Karpas-422 (cell line): ENCODE measurements at regions not wholly inside any gene's neighbourhood (a gene's known extent, or its start where the extent isn't known, plus 50 kb on each side); places are given as distances from the start of the nearest gene placed in this dataset.
"Not testable (repeated sequence)": the region's sequence is repeated elsewhere in the genome, so short reads cannot be mapped to it uniquely, and the experiment has no call there.

Experiments
- DNase-seq: peaks from one replicate; pipeline ENCODE4 v3.0.0-alpha.2; 2015
- H2AFZ ChIP-seq: fragments of 200-600 bp; sonication (generic); 2 replicates; pipeline ENCODE4 v1.6.1; 2014; ENCODE audit warnings: antibody characterized with exemption, low read length, mixed read lengths
- H3K27ac ChIP-seq: fragments of 200-600 bp; sonication (generic); 2 replicates; pipeline ENCODE4 v1.5.1; 2014; ENCODE audit warnings: mild to moderate bottlenecking, low read length, moderate library complexity
- H3K27me3 ChIP-seq: fragments of 200-600 bp; sonication (generic); 2 replicates; pipeline ENCODE4 v1.6.1; 2014; ENCODE audit warnings: low read length, mixed read lengths
- H3K36me3 ChIP-seq: fragments of 200-600 bp; sonication (generic); 2 replicates; pipeline ENCODE4 v1.6.1; 2014; ENCODE audit warnings: low read length, mixed read lengths; ENCODE audit not compliant: insufficient read depth
- H3K4me1 ChIP-seq: fragments of 200-600 bp; sonication (generic); 2 replicates; pipeline ENCODE4 v1.6.1; 2014; ENCODE audit warnings: mild to moderate bottlenecking, low read length, mixed read lengths
- H3K4me2 ChIP-seq: fragments of 200-600 bp; sonication (generic); 2 replicates; pipeline ENCODE4 v1.6.1; 2014; ENCODE audit warnings: low read length, low read depth, mild to moderate bottlenecking; ENCODE audit not compliant: poor library complexity, severe bottlenecking
- H3K4me3 ChIP-seq: fragments of 200-600 bp; sonication (generic); 2 replicates; pipeline ENCODE4 v1.5.1; 2014; ENCODE audit warnings: mild to moderate bottlenecking, antibody characterized with exemption, low read length, mixed read lengths
- H3K79me2 ChIP-seq: fragments of 200-600 bp; sonication (generic); 2 replicates; pipeline ENCODE4 v1.6.1; 2014; ENCODE audit warnings: mild to moderate bottlenecking, low read length, mixed read lengths
- H3K9ac ChIP-seq: fragments of 200-600 bp; sonication (generic); 2 replicates; pipeline ENCODE4 v1.6.0; 2014; ENCODE audit warnings: low read length
- H3K9me2 ChIP-seq: fragments of 200-600 bp; sonication (generic), shearing (Covaris generic); replicated peaks from 2 replicates; pipeline ENCODE4 v1.6.0; 2014; ENCODE audit warnings: mild to moderate bottlenecking, low read length, moderate library complexity; ENCODE audit not compliant: insufficient read depth
- H3K9me3 ChIP-seq: fragments of 300-700, 200-600 bp; sonication (generic); 2 replicates; pipeline ENCODE4 v1.6.1; 2014; ENCODE audit warnings: low read length, mixed read lengths
- H4K20me1 ChIP-seq: fragments of 200-600 bp; sonication (generic); 2 replicates; pipeline ENCODE4 v1.6.1; 2014; ENCODE audit warnings: mild to moderate bottlenecking, antibody characterized with exemption, low read length, low read depth; ENCODE audit not compliant: insufficient read depth

DNA sequence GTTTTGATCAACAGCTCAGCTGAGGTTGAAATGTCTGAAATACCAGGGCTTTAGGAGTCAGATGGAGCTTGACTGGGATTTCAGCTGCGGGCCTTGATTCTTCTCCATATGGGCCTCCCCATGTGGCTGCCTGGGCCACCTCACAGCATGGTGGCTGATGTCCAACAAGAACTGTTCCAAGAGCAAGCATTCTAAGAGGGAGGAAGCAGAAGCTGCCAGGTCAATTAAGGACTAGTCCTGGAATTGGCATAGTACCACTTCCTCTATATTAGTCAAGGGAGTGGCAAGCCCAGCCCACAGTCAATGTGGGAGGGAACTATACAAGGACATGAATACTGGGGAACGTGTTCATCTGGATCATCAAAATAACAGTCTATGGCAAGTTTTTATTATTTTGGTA lies 181.7 kb upstream of the ANKRD28 start:
- Histone ChIP-seq H3K36me3 (no peaks in the 10 kb centered on the region), H3K27me3 (no peaks in the 10 kb centered on the region), H2AFZ (no peak overlapping the region), H3K4me3 (no peak overlapping the region), H3K9me3 (no peaks in the 10 kb centered on the region), H4K20me1 (no peaks in the 10 kb centered on the region), H3K4me1 (no peaks in the 10 kb centered on the region), H3K27ac (no peak overlapping the region), H3K79me2 (no peaks in the 10 kb centered on the region), H3K9ac (no peak overlapping the region), H3K4me2 (no peak overlapping the region), H3K9me2 (no peaks in the 10 kb centered on the region)
- no peak for DNase-seq

DNA sequence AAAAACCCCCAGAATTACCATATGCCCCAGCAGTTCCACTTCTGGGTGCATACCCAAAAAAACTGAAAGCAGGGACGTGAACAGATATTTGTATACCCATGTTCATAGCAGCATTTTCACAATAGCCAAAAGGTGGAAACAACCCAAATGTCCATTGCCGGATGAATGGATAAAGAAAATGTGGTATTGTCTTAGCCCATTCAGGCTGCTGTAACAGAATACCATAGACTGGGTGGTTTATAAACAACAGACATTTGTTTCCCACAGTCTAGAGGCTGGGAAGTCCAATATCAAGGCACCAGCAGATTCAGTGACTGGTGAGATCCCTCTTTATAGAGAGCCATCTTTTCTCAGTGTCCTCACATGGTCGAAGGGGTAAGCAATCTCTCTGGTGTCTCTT lies 182.1 kb upstream of the ANKRD28 start:
- Histone ChIP-seq H3K4me2 (no peak overlapping the region), H2AFZ (no peak overlapping the region), H3K9me3 (no peaks in the 10 kb centered on the region), H3K9ac (no peak overlapping the region), H4K20me1 (no peaks in the 10 kb centered on the region), H3K79me2 (no peaks in the 10 kb centered on the region), H3K36me3 (no peaks in the 10 kb centered on the region), H3K4me3 (no peak overlapping the region), H3K4me1 (no peaks in the 10 kb centered on the region), H3K27me3 (no peaks in the 10 kb centered on the region), H3K27ac (no peak overlapping the region), H3K9me2 (no peaks in the 10 kb centered on the region)
- no peak for DNase-seq

DNA sequence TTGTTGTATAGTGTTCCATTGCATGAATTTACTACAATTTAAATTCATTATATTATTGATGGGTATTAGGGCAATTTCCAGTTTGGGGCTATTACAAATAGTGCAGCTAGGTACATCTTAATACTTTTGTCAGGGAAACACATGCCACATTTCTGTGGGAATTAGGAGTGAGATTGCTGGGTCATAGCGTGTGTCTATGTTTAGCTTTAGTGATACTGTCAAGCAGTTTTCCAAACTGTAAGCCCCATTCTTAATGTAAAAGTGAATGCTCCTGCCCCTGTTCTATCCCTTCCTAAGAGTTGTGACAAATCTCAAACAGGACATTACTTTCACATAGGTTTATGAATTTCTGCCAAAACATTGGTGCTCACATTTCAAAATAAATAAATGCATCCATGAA lies 184.5 kb upstream of the ANKRD28 start:
- H3K4me2 ChIP-seq: no peak overlapping the region
- no peak overlapping the region for H2AFZ ChIP-seq

DNA sequence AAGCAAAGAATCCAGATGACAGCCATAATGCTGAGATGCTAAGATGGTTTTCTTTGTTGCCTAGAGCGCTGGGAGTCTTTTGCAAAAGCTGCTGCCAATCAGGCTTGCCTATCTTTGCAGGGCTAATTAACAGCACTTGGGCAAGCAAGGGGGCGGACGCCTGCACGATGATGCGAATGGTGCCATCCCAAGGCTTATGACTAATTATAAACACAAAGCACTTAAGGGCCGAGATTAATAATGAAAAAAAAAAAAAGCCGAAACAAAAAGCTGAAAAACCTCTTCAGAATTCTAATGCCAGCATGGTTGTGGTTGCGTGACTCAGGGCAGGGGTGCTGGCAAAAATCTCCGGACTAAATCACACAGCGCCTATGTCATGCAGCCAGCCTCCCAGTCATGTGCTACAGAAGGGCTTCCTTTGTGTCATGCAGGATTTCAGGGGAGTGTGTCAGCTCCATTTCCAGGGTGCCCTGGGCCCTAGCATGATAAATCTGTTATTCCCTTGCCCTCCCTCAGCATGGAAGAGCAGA lies 185.0 kb upstream of the ANKRD28 start:
- H3K27ac ChIP-seq: no peak overlapping the region
- H4K20me1 ChIP-seq: no peaks in the 10 kb centered on the region
- H3K9ac ChIP-seq: no peak overlapping the region
- DNase-seq: no peak
- H2AFZ ChIP-seq: no peak overlapping the region
- no peaks in the 10 kb centered on the region for H3K27me3 ChIP-seq
- no peaks in the 10 kb centered on the region for H3K79me2 ChIP-seq
- H3K4me1 ChIP-seq: no peaks in the 10 kb centered on the region
- H3K9me2 ChIP-seq: no peaks in the 10 kb centered on the region
- no peak overlapping the region for H3K4me2 ChIP-seq
- H3K4me3 ChIP-seq: no peak overlapping the region
- no peaks in the 10 kb centered on the region for H3K9me3 ChIP-seq
- no peaks in the 10 kb centered on the region for H3K36me3 ChIP-seq

More for the DNA sequence above, 184.5 kb upstream of the ANKRD28 start:
- Histone ChIP-seq H4K20me1 (no peaks in the 10 kb centered on the region), H3K27ac (no peak overlapping the region), H3K27me3 (no peaks in the 10 kb centered on the region), H3K4me1 (no peaks in the 10 kb centered on the region), H3K36me3 (no peaks in the 10 kb centered on the region), H3K79me2 (no peaks in the 10 kb centered on the region), H3K9me3 (no peaks in the 10 kb centered on the region), H3K4me3 (no peak overlapping the region), H3K9ac (no peak overlapping the region), H3K9me2 (no peaks in the 10 kb centered on the region)
- DNase-seq: no peak

DNA sequence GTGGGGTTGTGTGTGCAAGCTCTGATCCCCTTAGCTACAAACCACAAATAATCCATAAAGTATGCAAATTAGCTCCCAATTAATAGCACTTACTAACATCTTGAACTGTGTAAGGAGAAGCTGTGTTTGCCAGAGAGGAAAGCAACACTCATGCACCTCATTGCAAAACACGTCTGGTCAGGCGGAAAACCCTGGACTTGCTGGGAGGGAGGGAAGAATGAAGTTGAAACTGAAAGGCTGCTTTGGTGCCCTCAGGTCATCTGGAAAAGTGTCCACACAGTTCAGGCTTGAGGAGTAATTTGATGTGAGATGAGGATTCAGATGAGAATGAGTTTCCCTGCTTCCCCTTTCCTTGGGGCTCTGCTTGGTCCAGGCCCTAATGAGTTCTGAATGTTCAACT lies 185.5 kb upstream of the ANKRD28 start:
- no peaks in the 10 kb centered on the region for H3K9me3 ChIP-seq
- H3K27ac ChIP-seq: no peak overlapping the region
- H3K9ac ChIP-seq: no peak overlapping the region
- no peaks in the 10 kb centered on the region for H3K9me2 ChIP-seq
- H3K79me2 ChIP-seq: no peaks in the 10 kb centered on the region
- H3K4me2 ChIP-seq: no peak overlapping the region
- no peak overlapping the region for H3K4me3 ChIP-seq
- H3K36me3 ChIP-seq: no peaks in the 10 kb centered on the region
- H3K4me1 ChIP-seq: no peaks in the 10 kb centered on the region
- H3K27me3 ChIP-seq: no peaks in the 10 kb centered on the region
- no peaks in the 10 kb centered on the region for H4K20me1 ChIP-seq
- no peak overlapping the region for H2AFZ ChIP-seq
- DNase-seq: no peak

DNA sequence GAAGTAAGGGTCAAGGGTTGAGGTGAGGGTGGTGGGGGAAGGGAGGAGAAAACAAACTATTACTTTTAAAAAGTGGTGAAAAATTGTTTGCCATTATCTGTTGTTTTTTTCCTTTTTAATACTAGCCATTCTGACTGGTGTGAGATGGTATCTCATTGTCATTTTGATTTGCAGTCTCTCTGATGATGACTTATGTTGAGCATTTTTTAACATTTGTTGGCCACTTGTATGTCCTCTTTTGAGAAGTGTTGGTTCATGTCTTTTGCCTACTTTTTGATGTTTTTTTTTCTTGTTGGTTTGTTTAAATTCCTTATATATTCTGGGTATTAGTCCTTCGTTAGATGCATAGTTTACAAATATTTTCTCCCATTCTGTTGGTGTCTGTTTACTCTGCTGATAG lies 185.9 kb upstream of the ANKRD28 start:
- Histone ChIP-seq H3K27me3 (no peaks in the 10 kb centered on the region), H3K4me3 (no peak overlapping the region), H3K27ac (no peak overlapping the region), H3K9me2 (no peaks in the 10 kb centered on the region), H3K4me2 (no peak overlapping the region), H3K9ac (no peak overlapping the region), H2AFZ (no peak overlapping the region), H4K20me1 (no peaks in the 10 kb centered on the region), H3K4me1 (no peaks in the 10 kb centered on the region), H3K9me3 (no peaks in the 10 kb centered on the region), H3K79me2 (no peaks in the 10 kb centered on the region), H3K36me3 (no peaks in the 10 kb centered on the region)
- DNase-seq: no peak

DNA sequence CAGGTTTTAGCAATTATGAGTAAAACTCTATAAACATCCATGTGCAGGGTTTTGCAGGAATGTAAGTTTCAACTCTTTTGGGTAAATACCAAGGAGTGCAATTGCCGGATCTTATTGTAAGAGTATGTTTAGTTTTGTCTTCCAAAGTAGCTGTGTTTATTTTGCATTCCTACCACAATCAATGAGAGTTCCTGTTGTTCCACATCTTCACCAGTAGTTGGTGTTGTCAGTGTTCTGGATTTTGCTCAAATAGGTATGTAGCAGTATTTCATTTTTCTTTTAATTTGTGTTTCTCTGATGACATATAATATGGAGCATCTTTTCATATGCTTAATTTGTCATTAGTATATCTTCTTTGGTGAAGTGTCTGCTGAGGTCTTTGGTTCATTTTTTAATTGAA lies 185.1 kb upstream of the GALNT15 start:
- Histone ChIP-seq H3K4me3 (no peak overlapping the region), H3K9me2 (no peaks in the 10 kb centered on the region), H3K9ac (no peak overlapping the region), H3K36me3 (no peaks in the 10 kb centered on the region), H3K79me2 (no peaks in the 10 kb centered on the region), H4K20me1 (no peaks in the 10 kb centered on the region), H3K27me3 (no peaks in the 10 kb centered on the region), H3K27ac (no peak overlapping the region), H2AFZ (no peak overlapping the region), H3K4me1 (no peaks in the 10 kb centered on the region), H3K4me2 (no peak overlapping the region), H3K9me3 (no peaks in the 10 kb centered on the region)
- DNase-seq: peak; percentile 50

DNA sequence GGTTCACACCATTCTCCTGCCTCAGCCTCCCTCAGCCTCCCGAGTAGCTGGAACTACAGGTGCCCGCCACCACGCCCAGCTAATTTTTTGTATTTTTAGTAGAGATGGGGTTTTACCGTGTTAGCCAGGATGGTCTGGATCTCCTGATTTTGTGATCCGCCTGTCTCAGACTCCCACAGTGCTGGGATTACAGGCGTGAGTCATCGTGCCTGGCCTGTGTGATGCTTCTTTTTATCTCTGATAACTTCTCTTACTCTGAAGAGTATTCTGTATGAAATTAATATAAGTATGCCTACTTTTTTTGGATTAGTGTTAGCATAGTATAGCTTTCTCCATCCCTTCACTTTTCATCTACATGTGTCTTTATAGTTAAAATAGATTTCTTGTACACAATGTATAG lies 180.8 kb upstream of the GALNT15 start:
- not testable (repeated sequence) for H2AFZ ChIP-seq, H3K79me2 ChIP-seq, H3K9me2 ChIP-seq, H3K4me1 ChIP-seq, H4K20me1 ChIP-seq, H3K4me2 ChIP-seq, H3K4me3 ChIP-seq, H3K9ac ChIP-seq, H3K9me3 ChIP-seq, H3K36me3 ChIP-seq, H3K27ac ChIP-seq, H3K27me3 ChIP-seq, DNase-seq

DNA sequence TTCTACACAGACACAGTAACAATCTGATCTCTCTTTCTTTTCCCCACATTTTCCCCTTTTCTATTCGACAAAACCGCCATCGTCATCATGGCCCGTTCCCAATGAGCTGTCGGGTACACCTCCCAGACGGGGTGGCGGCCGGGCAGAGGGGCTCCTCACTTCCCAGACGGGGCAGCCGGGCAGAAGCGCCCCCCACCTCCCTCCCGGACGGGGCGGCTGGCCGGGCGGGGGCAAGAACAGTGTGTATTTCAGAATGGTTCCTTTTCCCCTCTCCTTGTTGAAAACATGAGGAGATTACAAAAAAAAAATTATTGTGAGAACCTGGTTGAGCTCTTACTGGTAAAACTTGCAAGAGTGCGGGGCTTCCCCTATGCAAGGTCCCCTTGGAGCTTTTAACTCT lies 178.0 kb upstream of the GALNT15 start:
- not testable (repeated sequence) for H3K4me1 ChIP-seq, H3K27me3 ChIP-seq, H3K4me2 ChIP-seq, DNase-seq, H3K4me3 ChIP-seq, H3K36me3 ChIP-seq, H3K9ac ChIP-seq, H2AFZ ChIP-seq, H3K9me3 ChIP-seq, H3K9me2 ChIP-seq, H4K20me1 ChIP-seq, H3K27ac ChIP-seq, H3K79me2 ChIP-seq
